Lung (tissue), 11 donors: ENCODE measurements at regions not wholly inside any gene's neighbourhood (a gene's known extent, or its start where the extent isn't known, plus 50 kb on each side); places are given as distances from the start of the nearest gene placed in this dataset.

Source experiments
- ATAC-seq: fragments of 200-7000 bp; cut with Tn5 transposase; one replicate; pipeline ENCODE4 v1.9.1; 2020; ENCODE audit warnings: moderate number of reproducible peaks; ENCODE audit not compliant: insufficient read depth, low FRiP score
- DNase-seq, 3 donors: peaks; one replicate each; pipeline ENCODE4 v3.0.0-alpha.2; 2013 to 2017
- H3K27ac ChIP-seq, 2 donors: one replicate each; pipeline ENCODE4 v1.5.1; 2013; ENCODE audit warnings: mild to moderate bottlenecking in 2 of 2, moderate library complexity in 2 of 2, control low read depth in 1 of 2, inconsistent platforms in 1 of 2, low read depth in 1 of 2, low read length in 1 of 2
- H3K27me3 ChIP-seq, 3 donors: one replicate each; pipeline ENCODE4 v1.5.1; 2013; ENCODE audit warnings: low read length in 2 of 3; ENCODE audit not compliant: control insufficient read depth in 3 of 3, insufficient read depth in 3 of 3
- H3K36me3 ChIP-seq, 4 donors: one replicate each; pipeline ENCODE4 v1.5.1; 2013; ENCODE audit warnings: low read length in 4 of 4, mild to moderate bottlenecking in 1 of 4, moderate library complexity in 1 of 4; ENCODE audit not compliant: control insufficient read depth in 4 of 4, insufficient read depth in 4 of 4
- H3K4me1 ChIP-seq, 5 donors: one replicate each; pipeline ENCODE4 v1.5.1; 2013; ENCODE audit warnings: low read length in 5 of 5, mild to moderate bottlenecking in 2 of 5, moderate library complexity in 1 of 5; ENCODE audit not compliant: control insufficient read depth in 5 of 5, insufficient read depth in 5 of 5
- H3K4me3 ChIP-seq: one replicate; pipeline ENCODE4 v1.5.1; 2013; ENCODE audit warnings: mild to moderate bottlenecking, control low read depth, moderate library complexity
- H3K9ac ChIP-seq, 2 donors: one replicate each; pipeline ENCODE4 v1.5.1; 2013; ENCODE audit warnings: low read length in 2 of 2, control low read depth in 1 of 2; ENCODE audit not compliant: insufficient read depth in 1 of 2
- H3K9me3 ChIP-seq, 4 donors: one replicate each; pipeline ENCODE4 v1.5.1; 2013; ENCODE audit warnings: low read length in 3 of 4, mild to moderate bottlenecking in 1 of 4, moderate library complexity in 1 of 4; ENCODE audit not compliant: control insufficient read depth in 4 of 4, insufficient read depth in 3 of 4
- WGBS, 2 donors: extraction: QIAGEN DNeasy Blood & Tissue Kit; methylation state at CpG; one replicate each; pipeline ENCODE4 v1.1.7; 2013; 5-methylcytosine and 5-hydroxymethylcytosine counted together
- TF ChIP-seq, protein P1 (sequence below): IDR thresholded peaks from 2 replicates; pipeline ENCODE4 v1.5.1; 2012; ENCODE audit warnings: mild to moderate bottlenecking; ENCODE audit errors: control extremely low read depth, extremely low read depth
- donor health status: control.
- donor health status: control.
- donor health status: Bipolar disorder and iron deficiency.
- donor health status: healthy.
- donor health status: DM: yes; HTN: yes; CAD: no.

DNA sequence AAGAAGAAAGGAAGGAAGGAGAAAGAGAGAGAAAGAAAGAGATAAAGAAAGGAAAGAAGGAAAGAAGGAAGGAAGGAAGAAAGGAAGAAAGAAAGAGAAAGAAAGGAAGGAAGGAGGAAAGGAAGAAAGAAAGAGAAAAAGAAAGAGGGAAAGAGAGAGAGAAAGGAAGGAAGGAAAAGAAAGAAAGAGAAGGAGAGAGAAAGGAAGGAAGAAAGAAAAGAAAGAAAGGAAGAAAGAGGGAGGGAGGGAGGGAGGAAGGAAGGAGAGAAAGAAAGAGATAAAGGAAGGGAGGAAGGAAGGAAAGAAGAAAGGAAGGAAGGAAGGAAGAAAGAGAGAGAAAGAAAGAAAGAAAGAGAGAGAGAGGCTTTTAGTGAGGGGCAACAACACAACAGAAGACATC lies 135.1 kb upstream of the VSTM2B start:
- Histone ChIP-seq H3K4me1 (no peaks in the 10 kb centered on the region), H3K9ac (no peak overlapping the region), H3K27ac (no peak overlapping the region), H3K9me3 (peaks cover 0 to 22% (median 5%) of the 10 kb centered on the region in 4 donors), H3K4me3 (no peak overlapping the region), H3K27me3 (peaks cover 0 to 4% (median 0%) of the 10 kb centered on the region in 3 donors), H3K36me3 (no peaks in the 10 kb centered on the region)
- ATAC-seq (no peak), DNase-seq (no peak)
- TF ChIP-seq, protein P1, sequence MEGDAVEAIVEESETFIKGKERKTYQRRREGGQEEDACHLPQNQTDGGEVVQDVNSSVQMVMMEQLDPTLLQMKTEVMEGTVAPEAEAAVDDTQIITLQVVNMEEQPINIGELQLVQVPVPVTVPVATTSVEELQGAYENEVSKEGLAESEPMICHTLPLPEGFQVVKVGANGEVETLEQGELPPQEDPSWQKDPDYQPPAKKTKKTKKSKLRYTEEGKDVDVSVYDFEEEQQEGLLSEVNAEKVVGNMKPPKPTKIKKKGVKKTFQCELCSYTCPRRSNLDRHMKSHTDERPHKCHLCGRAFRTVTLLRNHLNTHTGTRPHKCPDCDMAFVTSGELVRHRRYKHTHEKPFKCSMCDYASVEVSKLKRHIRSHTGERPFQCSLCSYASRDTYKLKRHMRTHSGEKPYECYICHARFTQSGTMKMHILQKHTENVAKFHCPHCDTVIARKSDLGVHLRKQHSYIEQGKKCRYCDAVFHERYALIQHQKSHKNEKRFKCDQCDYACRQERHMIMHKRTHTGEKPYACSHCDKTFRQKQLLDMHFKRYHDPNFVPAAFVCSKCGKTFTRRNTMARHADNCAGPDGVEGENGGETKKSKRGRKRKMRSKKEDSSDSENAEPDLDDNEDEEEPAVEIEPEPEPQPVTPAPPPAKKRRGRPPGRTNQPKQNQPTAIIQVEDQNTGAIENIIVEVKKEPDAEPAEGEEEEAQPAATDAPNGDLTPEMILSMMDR = no peak

DNA sequence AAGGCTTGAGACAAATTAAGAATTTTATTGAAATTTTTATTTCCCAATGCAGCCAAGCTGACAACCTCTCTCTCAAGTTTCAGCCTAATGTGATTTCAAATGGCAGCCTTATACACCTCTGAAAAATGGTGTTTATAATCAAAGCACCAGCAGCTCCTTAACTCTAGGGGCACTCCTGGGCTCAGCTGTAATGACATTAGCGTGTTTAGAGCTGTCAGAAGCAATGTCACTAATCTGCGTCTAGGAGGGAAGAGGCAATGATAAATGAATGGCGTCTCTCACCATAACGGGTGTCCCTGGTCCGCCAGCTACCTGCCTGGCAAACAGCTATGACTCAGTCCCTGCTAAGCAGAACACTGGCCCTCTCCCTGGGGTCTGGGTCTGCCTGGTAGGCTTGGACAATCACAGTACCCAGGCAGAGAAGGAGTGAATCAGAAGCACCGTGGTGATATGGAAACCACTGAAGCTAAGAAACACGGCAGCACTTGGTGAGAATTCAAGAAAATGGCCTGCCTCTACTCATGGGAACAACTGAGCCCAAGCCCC lies 131.8 kb upstream of the VSTM2B start:
- Histone ChIP-seq H3K36me3 (no peaks in the 10 kb centered on the region), H3K4me3 (no peak overlapping the region), H3K9ac (no peak overlapping the region), H3K9me3 (peaks cover 0 to 19% (median 5%) of the 10 kb centered on the region in 4 donors), H3K27ac (no peak overlapping the region), H3K4me1 (no peaks in the 10 kb centered on the region), H3K27me3 (peaks cover 0 to 5% (median 0%) of the 10 kb centered on the region in 3 donors)
- 57 to 67% methylated on average over 7 of the region's 7 CpGs for WGBS, 2 donors
- DNase-seq = no peak
- ATAC-seq = no peak
- TF ChIP-seq, protein P1 = no peak

DNA sequence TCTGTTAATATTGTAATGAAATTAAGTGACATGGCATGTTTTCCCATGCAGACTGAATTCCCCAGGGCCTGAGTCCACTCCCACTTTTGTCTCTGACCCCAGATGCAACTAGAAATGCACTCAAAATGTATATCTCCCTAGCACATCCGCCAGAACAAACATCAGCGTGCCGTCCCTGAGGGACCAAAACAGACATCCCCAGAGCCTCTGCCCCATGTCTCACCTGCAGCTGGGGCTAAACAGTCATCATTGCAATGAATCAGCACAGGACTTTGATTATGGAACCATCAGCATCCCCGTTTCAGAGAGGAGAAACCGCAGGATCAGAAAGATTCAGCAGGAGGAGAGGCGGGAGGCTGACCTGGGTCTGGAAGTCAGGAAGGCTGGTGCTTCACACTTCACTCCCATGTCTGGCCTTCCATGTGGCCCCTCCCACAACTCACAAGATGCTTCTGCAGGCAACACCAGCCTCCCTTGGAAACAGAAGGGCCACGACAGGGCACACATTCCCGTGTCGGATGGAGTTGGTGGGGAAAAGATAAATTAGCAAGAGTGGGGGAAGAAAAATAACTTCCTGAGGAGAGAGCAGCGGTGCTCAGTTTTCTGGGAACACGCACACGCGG lies 130.6 kb upstream of the VSTM2B start:
- H3K36me3 ChIP-seq = no peaks in the 10 kb centered on the region
- no peak overlapping the region for H3K4me3 ChIP-seq
- H3K9ac ChIP-seq = no peak overlapping the region
- H3K4me1 ChIP-seq = no peaks in the 10 kb centered on the region
- ATAC-seq (no peak), DNase-seq (no peak)
- peaks cover 0 to 8% (median 0%) of the 10 kb centered on the region in 3 donors for H3K27me3 ChIP-seq
- TF ChIP-seq, protein P1 = no peak
- no peak overlapping the region for H3K27ac ChIP-seq
- peaks cover 0 to 14% (median 5%) of the 10 kb centered on the region in 4 donors for H3K9me3 ChIP-seq
- WGBS, 2 donors = 42 to 61% methylated on average over 13 of the region's 13 CpGs
